Neuronal stem cell (in vitro differentiated cells): ENCODE measurements at regions not wholly inside any gene's neighbourhood (a gene's known extent, or its start where the extent isn't known, plus 50 kb on each side); places are given as distances from the start of the nearest gene placed in this dataset.

Experiments
- DNase-seq: peaks from one replicate; pipeline ENCODE4 v3.0.0-alpha.2; 2013; ENCODE audit warnings: low spot score
- H2AFZ ChIP-seq: one replicate; pipeline ENCODE4 v1.6.1; 2013; ENCODE audit warnings: mild to moderate bottlenecking, low read length, inconsistent platforms
- H2AK5ac ChIP-seq: 2 replicates; pipeline ENCODE4 v1.6.1; 2013; ENCODE audit warnings: low read depth, mild to moderate bottlenecking, inconsistent platforms, low read length, moderate library complexity, mixed read lengths
- H2BK120ac ChIP-seq: 2 replicates; pipeline ENCODE4 v1.6.1; 2013; ENCODE audit warnings: low read depth, mild to moderate bottlenecking, inconsistent platforms, low read length, moderate library complexity, mixed read lengths
- H2BK12ac ChIP-seq: one replicate; pipeline ENCODE4 v1.6.1; 2013; ENCODE audit warnings: low read length, inconsistent platforms
- H2BK15ac ChIP-seq: 2 replicates; pipeline ENCODE4 v1.6.1; 2013; ENCODE audit warnings: mild to moderate bottlenecking, low read length, inconsistent platforms, mixed read lengths
- H2BK5ac ChIP-seq: one replicate; pipeline ENCODE4 v1.6.1; 2013; ENCODE audit warnings: inconsistent platforms, mild to moderate bottlenecking, low read length, moderate library complexity
- H3K14ac ChIP-seq: one replicate; pipeline ENCODE4 v1.6.1; 2013; ENCODE audit warnings: low read length, inconsistent platforms
- H3K18ac ChIP-seq: 2 replicates; pipeline ENCODE4 v1.6.1; 2013; ENCODE audit warnings: low read length, inconsistent platforms
- H3K23ac ChIP-seq: 2 replicates; pipeline ENCODE4 v1.6.1; 2013; ENCODE audit warnings: low read depth, mild to moderate bottlenecking, mixed read lengths, low read length, inconsistent platforms; ENCODE audit not compliant: poor library complexity
- H3K27ac ChIP-seq: replicated peaks from 3 replicates; pipeline ENCODE4 v1.5.1; 2013; ENCODE audit warnings: low read length, inconsistent platforms
- H3K27me3 ChIP-seq, 3 experiments: 2 replicates each; pipeline ENCODE4 v1.6.1; 2013; ENCODE audit warnings: low read length in 3 of 3, mild to moderate bottlenecking in 2 of 3, inconsistent platforms in 1 of 3, low read depth in 1 of 3, mixed read lengths in 1 of 3, moderate library complexity in 1 of 3; ENCODE audit not compliant: control insufficient read depth in 3 of 3, insufficient read depth in 3 of 3
- H3K36me3 ChIP-seq, 2 donors: replicated peaks in 1 of 2; 2 replicates each; pipeline ENCODE4 v1.6.1; 2013; ENCODE audit warnings: low read length in 2 of 2; ENCODE audit not compliant: control insufficient read depth in 2 of 2, insufficient read depth in 2 of 2
- H3K4ac ChIP-seq: 2 replicates; pipeline ENCODE4 v1.6.1; 2013; ENCODE audit warnings: inconsistent platforms, mild to moderate bottlenecking, low read length, moderate library complexity
- H3K4me1 ChIP-seq, 2 donors: 1 replicate in 1 of 2; 2 replicates in 1 of 2; pipeline ENCODE4 v1.6.1; 2013; ENCODE audit warnings: low read length in 2 of 2, low read depth in 1 of 2; ENCODE audit not compliant: control insufficient read depth in 2 of 2, insufficient read depth in 1 of 2
- H3K4me2 ChIP-seq: one replicate; pipeline ENCODE4 v1.6.1; 2013; ENCODE audit warnings: mild to moderate bottlenecking, low read length, inconsistent platforms; ENCODE audit not compliant: insufficient read depth, poor library complexity, severe bottlenecking
- H3K4me3 ChIP-seq, 2 donors: 2 replicates each; pipeline ENCODE4 v1.5.1; 2013; ENCODE audit warnings: low read length in 2 of 2, mild to moderate bottlenecking in 2 of 2, inconsistent platforms in 1 of 2, moderate library complexity in 1 of 2
- H3K79me1 ChIP-seq: one replicate; pipeline ENCODE4 v1.6.1; 2013; ENCODE audit warnings: low read depth, mild to moderate bottlenecking, inconsistent platforms, low read length, moderate library complexity
- H3K9ac ChIP-seq: one replicate; pipeline ENCODE4 v1.6.1; 2013; ENCODE audit warnings: mild to moderate bottlenecking, low read depth, low read length, inconsistent platforms; ENCODE audit not compliant: poor library complexity
- H3K9me3 ChIP-seq, 2 donors: replicated peaks in 1 of 2; 2 replicates each; pipeline versions ENCODE3 to v1.6.1; 2013; ENCODE audit warnings: low read length in 2 of 2, mild to moderate bottlenecking in 2 of 2, inconsistent platforms in 1 of 2, low read depth in 1 of 2, mixed read lengths in 1 of 2, moderate library complexity in 1 of 2; ENCODE audit not compliant: control insufficient read depth in 2 of 2, insufficient read depth in 1 of 2
- H4K8ac ChIP-seq: one replicate; pipeline ENCODE4 v1.6.1; 2013; ENCODE audit warnings: low read depth, mild to moderate bottlenecking, inconsistent platforms, low read length, moderate library complexity
- H4K91ac ChIP-seq: one replicate; pipeline ENCODE4 v1.6.1; 2013; ENCODE audit warnings: low read length, low read depth, mild to moderate bottlenecking, inconsistent platforms; ENCODE audit not compliant: poor library complexity
- WGBS, 2 donors: extraction: QIAGEN DNeasy Blood & Tissue Kit; methylation state at CpG; one replicate each; pipeline ENCODE4 v1.1.7; 2013; ENCODE audit warnings: missing lambda C conversion rate in 2 of 2, mixed read lengths in 1 of 2; ENCODE audit not compliant: insufficient read length in 2 of 2, insufficient replicate concordance in 1 of 2; ENCODE audit errors: extremely low coverage in 2 of 2; 5-methylcytosine and 5-hydroxymethylcytosine counted together

DNA sequence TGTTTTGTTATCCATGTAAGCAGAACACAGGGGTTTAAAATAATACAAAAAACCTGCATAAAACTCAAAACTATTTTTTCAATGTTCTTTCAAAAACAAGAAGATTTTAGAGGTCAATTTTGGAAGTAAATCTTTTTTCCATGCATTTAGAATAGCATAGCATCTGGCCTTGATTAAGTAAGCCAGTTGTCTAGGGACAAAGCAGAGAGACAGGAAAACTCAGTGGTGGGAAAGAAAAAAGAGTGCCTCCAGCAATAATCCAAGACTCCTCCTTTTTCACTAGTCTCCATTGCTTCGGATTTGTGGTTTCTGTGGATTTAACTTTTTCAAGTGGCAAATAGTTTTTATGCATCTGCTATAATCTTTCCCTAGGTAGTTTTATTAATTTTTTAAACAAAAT is 88.9 kb downstream of the SUCNR1 start:
- no peak overlapping the region for H3K4me3 ChIP-seq
- H3K4me2 ChIP-seq: no peak overlapping the region
- no CpG with 5 or more reads among the region's 1 CpG for WGBS, 2 donors
- no peaks in the 10 kb centered on the region for H3K9me3 ChIP-seq
- H4K91ac ChIP-seq: no peak overlapping the region
- H3K27me3 ChIP-seq: no peaks in the 10 kb centered on the region
- no peak overlapping the region for H3K23ac ChIP-seq
- no peak overlapping the region for H2AFZ ChIP-seq
- H4K8ac ChIP-seq: no peak overlapping the region
- no peaks in the 10 kb centered on the region for H3K4me1 ChIP-seq
- H2AK5ac ChIP-seq: no peak overlapping the region
- no peak for DNase-seq
- H2BK120ac ChIP-seq: no peak overlapping the region
- no peak overlapping the region for H2BK15ac ChIP-seq
- no peaks in the 10 kb centered on the region for H3K79me1 ChIP-seq
- no peak overlapping the region for H3K4ac ChIP-seq
- no peak overlapping the region for H2BK5ac ChIP-seq
- no peak overlapping the region for H3K14ac ChIP-seq
- no peaks in the 10 kb centered on the region for H3K36me3 ChIP-seq
- H3K27ac ChIP-seq: no peak overlapping the region
- no peak overlapping the region for H3K9ac ChIP-seq
- no peak overlapping the region for H2BK12ac ChIP-seq
- H3K18ac ChIP-seq: no peak overlapping the region

- H3K23ac ChIP-seq: no peak overlapping the region
- no peak overlapping the region for H2BK12ac ChIP-seq
- H3K27me3 ChIP-seq: no peaks in the 10 kb centered on the region
- H3K27ac ChIP-seq: no peak overlapping the region
- no peak overlapping the region for H2BK5ac ChIP-seq
- H3K4me2 ChIP-seq: no peak overlapping the region
- no peak overlapping the region for H3K9ac ChIP-seq
- H4K8ac ChIP-seq: no peak overlapping the region
- no peak overlapping the region for H2AFZ ChIP-seq
- no peaks in the 10 kb centered on the region for H3K79me1 ChIP-seq
- H2AK5ac ChIP-seq: no peak overlapping the region
- no peak for DNase-seq
- H3K4me3 ChIP-seq: no peak overlapping the region
- no peak overlapping the region for H2BK15ac ChIP-seq
- H3K14ac ChIP-seq: no peak overlapping the region
- no peak overlapping the region for H3K4ac ChIP-seq
- no peak overlapping the region for H4K91ac ChIP-seq
- no peak overlapping the region for H3K18ac ChIP-seq
- no peak overlapping the region for H2BK120ac ChIP-seq
- no peaks in the 10 kb centered on the region for H3K4me1 ChIP-seq
- no peaks in the 10 kb centered on the region for H3K9me3 ChIP-seq
- no peaks in the 10 kb centered on the region for H3K36me3 ChIP-seq
Measured at GRCh38 chr3:151962912-151963311, 89.5 kb downstream of the SUCNR1 start.

- no peak for DNase-seq
- H3K9me3 ChIP-seq: no peaks in the 10 kb centered on the region
- H3K4ac ChIP-seq: no peak overlapping the region
- no peak overlapping the region for H2BK12ac ChIP-seq
- no peak overlapping the region for H3K18ac ChIP-seq
- no peaks in the 10 kb centered on the region for H3K79me1 ChIP-seq
- H3K4me3 ChIP-seq: no peak overlapping the region
- no peak overlapping the region for H3K23ac ChIP-seq
- H3K14ac ChIP-seq: no peak overlapping the region
- no peak overlapping the region for H3K9ac ChIP-seq
- H3K36me3 ChIP-seq: no peaks in the 10 kb centered on the region
- H4K91ac ChIP-seq: no peak overlapping the region
- WGBS, 2 donors: no CpG with 5 or more reads among the region's 1 CpG
- no peak overlapping the region for H2AK5ac ChIP-seq
- H3K4me2 ChIP-seq: no peak overlapping the region
- no peak overlapping the region for H3K27ac ChIP-seq
- H2AFZ ChIP-seq: no peak overlapping the region
- H2BK120ac ChIP-seq: no peak overlapping the region
- no peaks in the 10 kb centered on the region for H3K27me3 ChIP-seq
- H3K4me1 ChIP-seq: peaks cover 0 to 5% of the 10 kb centered on the region in 2 donors
- no peak overlapping the region for H4K8ac ChIP-seq
- H2BK5ac ChIP-seq: no peak overlapping the region
- H2BK15ac ChIP-seq: no peak overlapping the region
Measured at GRCh38 chr3:151964743-151965142, 91.3 kb downstream of the SUCNR1 start.

- Histone ChIP-seq H2BK120ac (no peak overlapping the region), H3K4me1 (peaks cover 0 to 5% of the 10 kb centered on the region in 2 donors), H3K18ac (no peak overlapping the region), H3K4me3 (no peak overlapping the region), H3K4ac (no peak overlapping the region), H2AK5ac (no peak overlapping the region), H3K27ac (no peak overlapping the region), H3K4me2 (no peak overlapping the region), H3K27me3 (no peaks in the 10 kb centered on the region), H3K79me1 (no peaks in the 10 kb centered on the region), H3K23ac (no peak overlapping the region), H2BK15ac (no peak overlapping the region), H2AFZ (no peak overlapping the region), H2BK12ac (no peak overlapping the region), H4K8ac (no peak overlapping the region), H3K36me3 (no peaks in the 10 kb centered on the region), H3K14ac (no peak overlapping the region), H4K91ac (no peak overlapping the region), H3K9me3 (no peaks in the 10 kb centered on the region), H3K9ac (no peak overlapping the region), H2BK5ac (no peak overlapping the region)
- no peak for DNase-seq
- WGBS, 2 donors: no CpG with 5 or more reads among the region's 2 CpGs
Measured at GRCh38 chr3:151969026-151969642, 95.7 kb downstream of the SUCNR1 start.
